Ovary (tissue), 3 donors: ENCODE measurements at regions not wholly inside any gene's neighbourhood (a gene's known extent, or its start where the extent isn't known, plus 50 kb on each side); places are given as distances from the start of the nearest gene placed in this dataset.

ENCODE experiments used
- CTCF ChIP-seq, 3 donors: fragments of 450-650 bp in 2 of 3; fragments of 200-600 bp in 1 of 3; IDR thresholded peaks; one replicate each; pipeline versions ENCODE4 v1.5.1 to v1.8.0; 2016 to 2022; ENCODE audit warnings: antibody characterized with exemption in 3 of 3, mild to moderate bottlenecking in 1 of 3
- POLR2A ChIP-seq: fragments of 450-650 bp; IDR thresholded peaks from one replicate; pipeline ENCODE4 v1.6.1; 2017; ENCODE audit warnings: antibody characterized with exemption, mild to moderate bottlenecking, moderate library complexity
- donor health status: DM: no; HTN: no; CAD: no.

GRCh38 chr3:34882764-34883163 lies 756.6 kb upstream of the ARPP21 start:
- TF ChIP-seq CTCF (IDR thresholded peaks at IDR 0.05): no peak
- no peak for TF ChIP-seq POLR2A
